Neural cell (in vitro differentiated cells): ENCODE measurements at regions not wholly inside any gene's neighbourhood (a gene's known extent, or its start where the extent isn't known, plus 50 kb on each side); places are given as distances from the start of the nearest gene placed in this dataset.

Experiments used
- H2AFZ ChIP-seq: fragments of 200-600, 300-800 bp; sonication (generic), shearing (Covaris generic); 2 replicates; pipeline ENCODE4 v1.6.0; 2014; ENCODE audit warnings: low read depth, mild to moderate bottlenecking, antibody characterized with exemption, low read length, moderate library complexity
- H3F3A ChIP-seq: fragments of 200-600 bp; shearing (Covaris generic); 2 replicates; pipeline ENCODE4 v1.6.1; 2016; ENCODE audit warnings: mild to moderate bottlenecking, moderate library complexity, mixed read lengths, antibody characterized with exemption, low read length; ENCODE audit not compliant: insufficient read depth, poor library complexity, severe bottlenecking
- H3K27ac ChIP-seq: fragments of 200-600, 300-800 bp; sonication (generic), shearing (Covaris generic); 2 replicates; pipeline ENCODE4 v1.5.1; 2014; ENCODE audit warnings: mild to moderate bottlenecking, low read length, moderate library complexity
- H3K27me3 ChIP-seq: fragments of 300-800, 200-600 bp; sonication (generic), shearing (Covaris generic); 2 replicates; pipeline ENCODE4 v1.6.0; 2014; ENCODE audit warnings: mild to moderate bottlenecking, low read depth, low read length, moderate library complexity; ENCODE audit not compliant: insufficient read depth
- H3K36me3 ChIP-seq: fragments of 300-800, 200-600 bp; sonication (generic), shearing (Covaris generic); 2 replicates; pipeline ENCODE4 v1.5.1; 2014; ENCODE audit warnings: mild to moderate bottlenecking, antibody characterized with exemption, low read length, moderate library complexity; ENCODE audit not compliant: insufficient read depth
- H3K4me2 ChIP-seq: fragments of 300-800, 200-600 bp; sonication (generic), shearing (Covaris generic); 2 replicates; pipeline ENCODE4 v1.6.0; 2014; ENCODE audit warnings: mild to moderate bottlenecking, low read length
- H3K4me3 ChIP-seq: fragments of 300-800, 200-600 bp; sonication (generic), shearing (Covaris generic); 2 replicates; pipeline ENCODE4 v1.5.1; 2014; ENCODE audit warnings: mild to moderate bottlenecking, low read length, moderate library complexity
- H3K79me2 ChIP-seq: fragments of 200-600 bp; shearing (Covaris generic); replicated peaks from 2 replicates; pipeline ENCODE4 v1.6.0; 2014; ENCODE audit warnings: mild to moderate bottlenecking, low read length, moderate library complexity; ENCODE audit not compliant: insufficient read depth
- H3K9ac ChIP-seq: fragments of 300-800, 200-600 bp; sonication (generic), shearing (Covaris generic); 2 replicates; pipeline ENCODE4 v1.6.1; 2016; ENCODE audit warnings: mild to moderate bottlenecking, low read length, mixed read lengths
- H3K9me2 ChIP-seq: fragments of 200-600 bp; shearing (Covaris generic); 2 replicates; pipeline ENCODE4 v1.6.1; 2016; ENCODE audit warnings: mild to moderate bottlenecking, low read length, mixed read lengths; ENCODE audit not compliant: insufficient read depth
- H3K9me3 ChIP-seq: fragments of 200-600, 300-800 bp; sonication (generic), shearing (Covaris generic); 2 replicates; pipeline ENCODE4 v1.6.1; 2016; ENCODE audit warnings: mild to moderate bottlenecking, mixed run types, low read length, moderate library complexity, mixed read lengths
- H4K20me1 ChIP-seq: fragments of 200-600 bp; shearing (Covaris generic); 2 replicates; pipeline ENCODE4 v1.6.1; 2016; ENCODE audit warnings: mild to moderate bottlenecking, mixed run types; ENCODE audit not compliant: insufficient read depth
- CTCF ChIP-seq: fragments of 450-650 bp; IDR thresholded peaks from 2 replicates; pipeline ENCODE4 v1.5.1; 2014; ENCODE audit warnings: antibody characterized with exemption, mild to moderate bottlenecking, moderate library complexity; ENCODE audit not compliant: poor library complexity, severe bottlenecking
- EP300 ChIP-seq: fragments of 450-650 bp; conservative IDR thresholded peaks from 2 replicates; pipeline ENCODE4 v1.6.1; 2014; ENCODE audit warnings: antibody characterized with exemption, mild to moderate bottlenecking, moderate library complexity; ENCODE audit not compliant: poor library complexity, severe bottlenecking
- EZH2 ChIP-seq: fragments of 200-600, 300-800 bp; shearing (Covaris generic), sonication (generic); IDR thresholded peaks from 2 replicates; pipeline ENCODE4 v1.6.1; 2014; ENCODE audit warnings: antibody characterized with exemption, low read length, borderline replicate concordance, mild to moderate bottlenecking; ENCODE audit not compliant: insufficient read depth, poor library complexity, severe bottlenecking
- MXI1 ChIP-seq: fragments of 450-650 bp; conservative IDR thresholded peaks from 2 replicates; pipeline ENCODE4 v1.6.1; 2014; ENCODE audit warnings: antibody characterized with exemption, mild to moderate bottlenecking; ENCODE audit not compliant: poor library complexity, severe bottlenecking
- POLR2AphosphoS5 ChIP-seq: IDR thresholded peaks from 2 replicates; pipeline ENCODE4 v1.6.1; 2012
- RAD21 ChIP-seq: fragments of 450-650 bp; conservative IDR thresholded peaks from 2 replicates; pipeline ENCODE4 v1.6.1; 2014; ENCODE audit warnings: antibody characterized with exemption, mild to moderate bottlenecking, moderate library complexity
- SMC3 ChIP-seq: fragments of 450-650 bp; conservative IDR thresholded peaks from 2 replicates; pipeline ENCODE4 v1.6.1; 2014; ENCODE audit warnings: antibody characterized with exemption, mild to moderate bottlenecking, moderate library complexity; ENCODE audit not compliant: poor library complexity
- TAF1 ChIP-seq: IDR thresholded peaks from 2 replicates; pipeline ENCODE4 v1.6.1; 2012; ENCODE audit warnings: low read depth
- TF ChIP-seq, protein P1 (sequence below): IDR thresholded peaks from 2 replicates; pipeline ENCODE4 v1.6.1; 2012; ENCODE audit warnings: borderline replicate concordance

DNA sequence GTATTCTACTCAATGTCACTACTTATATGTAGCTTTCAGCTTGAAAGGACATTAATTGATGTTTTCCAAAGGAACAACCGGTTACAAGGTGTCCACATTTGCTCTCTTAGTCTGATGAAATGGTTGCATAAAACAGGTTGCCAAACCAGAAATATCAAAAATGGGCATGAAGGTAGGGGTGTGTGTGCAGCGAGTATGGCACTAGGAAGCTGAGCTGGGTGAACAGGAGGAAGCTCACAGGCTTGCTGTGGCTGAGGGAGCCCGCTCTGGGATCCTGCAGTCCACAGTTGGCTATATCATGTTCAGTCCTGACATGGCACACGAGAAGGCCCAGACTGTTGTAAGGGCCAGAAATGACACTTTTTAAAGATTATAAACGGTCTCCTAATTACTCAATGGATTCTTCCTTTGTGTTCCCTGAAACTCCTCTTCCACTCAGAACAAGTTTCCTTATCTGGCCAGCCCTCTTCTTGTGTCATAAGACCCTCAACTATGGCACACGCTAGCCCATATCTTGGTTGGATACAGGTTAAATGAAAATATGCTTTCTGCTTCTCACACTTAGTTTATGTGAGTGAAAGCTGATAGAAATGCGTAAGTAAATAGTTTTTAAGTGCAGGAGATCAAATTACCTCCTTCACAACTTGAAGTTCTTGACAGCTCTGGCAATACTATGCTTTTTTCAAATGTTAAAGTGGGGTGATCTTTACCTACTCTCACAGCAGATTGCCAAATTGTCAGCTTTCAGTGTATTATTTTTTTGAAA lies 201.5 kb downstream of the LMO4 start:
- Histone ChIP-seq H3K36me3 (no peaks in the 10 kb centered on the region), H4K20me1 (no peaks in the 10 kb centered on the region), H3K4me2 (no peak overlapping the region), H3K27me3 (no peaks in the 10 kb centered on the region), H3K9me2 (no peaks in the 10 kb centered on the region), H3K27ac (no peak overlapping the region), H3K9ac (no peak overlapping the region), H3F3A (no peaks in the 10 kb centered on the region), H3K9me3 (no peaks in the 10 kb centered on the region), H3K4me3 (no peak overlapping the region), H2AFZ (no peak overlapping the region), H3K79me2 (no peaks in the 10 kb centered on the region)
- TF ChIP-seq SMC3 (no peak), EP300 (peak; percentile 16)

DNA sequence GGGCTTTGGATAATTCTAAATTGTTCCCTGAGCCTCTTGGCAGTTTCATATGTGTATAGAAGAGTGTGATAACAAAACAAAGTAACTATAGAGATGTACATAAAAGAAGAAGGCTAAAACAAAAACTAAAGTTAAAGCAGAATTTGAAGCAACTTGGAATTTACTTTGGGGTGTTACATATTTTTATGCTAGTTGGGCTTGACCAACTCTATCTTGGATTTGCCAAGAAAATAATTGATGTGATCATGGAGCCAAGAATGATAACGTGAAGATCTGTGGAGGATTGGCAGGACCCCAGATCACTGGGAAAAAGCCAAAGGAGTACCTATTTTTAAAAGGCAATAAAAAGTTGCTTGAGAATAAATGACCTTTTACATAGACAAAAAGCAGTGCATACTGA lies 206.9 kb downstream of the LMO4 start:
- no peaks in the 10 kb centered on the region for H4K20me1 ChIP-seq
- no peak overlapping the region for H2AFZ ChIP-seq
- H3K36me3 ChIP-seq: no peaks in the 10 kb centered on the region
- TF ChIP-seq RAD21 (no peak), SMC3 (no peak), TAF1 (no peak)
- H3K9me2 ChIP-seq: no peaks in the 10 kb centered on the region
- no peak overlapping the region for H3K9ac ChIP-seq
- no peaks in the 10 kb centered on the region for H3K27me3 ChIP-seq
- no peak overlapping the region for H3K4me3 ChIP-seq
- no peaks in the 10 kb centered on the region for H3F3A ChIP-seq
- no peaks in the 10 kb centered on the region for H3K9me3 ChIP-seq
- no peak overlapping the region for H3K4me2 ChIP-seq
- H3K79me2 ChIP-seq: no peaks in the 10 kb centered on the region
- H3K27ac ChIP-seq: no peak overlapping the region

- H3K36me3 ChIP-seq: no peaks in the 10 kb centered on the region
Measured at GRCh38 chr1:87539147-87539546, 210.5 kb downstream of the LMO4 start.

More at GRCh38 chr1:87539147-87539546, 210.5 kb downstream of the LMO4 start:
- H3K27ac ChIP-seq: no peak overlapping the region
- no peaks in the 10 kb centered on the region for H3K9me2 ChIP-seq
- H3K9me3 ChIP-seq: no peaks in the 10 kb centered on the region
- H3K9ac ChIP-seq: no peak overlapping the region
- no peaks in the 10 kb centered on the region for H3F3A ChIP-seq
- H3K4me2 ChIP-seq: no peak overlapping the region
- TF ChIP-seq SMC3 (no peak), CTCF (no peak), TAF1 (no peak), EZH2 (no peak), RAD21 (no peak), EP300 (no peak), MXI1 (no peak), POLR2AphosphoS5 (no peak)
- TF ChIP-seq, protein P1, sequence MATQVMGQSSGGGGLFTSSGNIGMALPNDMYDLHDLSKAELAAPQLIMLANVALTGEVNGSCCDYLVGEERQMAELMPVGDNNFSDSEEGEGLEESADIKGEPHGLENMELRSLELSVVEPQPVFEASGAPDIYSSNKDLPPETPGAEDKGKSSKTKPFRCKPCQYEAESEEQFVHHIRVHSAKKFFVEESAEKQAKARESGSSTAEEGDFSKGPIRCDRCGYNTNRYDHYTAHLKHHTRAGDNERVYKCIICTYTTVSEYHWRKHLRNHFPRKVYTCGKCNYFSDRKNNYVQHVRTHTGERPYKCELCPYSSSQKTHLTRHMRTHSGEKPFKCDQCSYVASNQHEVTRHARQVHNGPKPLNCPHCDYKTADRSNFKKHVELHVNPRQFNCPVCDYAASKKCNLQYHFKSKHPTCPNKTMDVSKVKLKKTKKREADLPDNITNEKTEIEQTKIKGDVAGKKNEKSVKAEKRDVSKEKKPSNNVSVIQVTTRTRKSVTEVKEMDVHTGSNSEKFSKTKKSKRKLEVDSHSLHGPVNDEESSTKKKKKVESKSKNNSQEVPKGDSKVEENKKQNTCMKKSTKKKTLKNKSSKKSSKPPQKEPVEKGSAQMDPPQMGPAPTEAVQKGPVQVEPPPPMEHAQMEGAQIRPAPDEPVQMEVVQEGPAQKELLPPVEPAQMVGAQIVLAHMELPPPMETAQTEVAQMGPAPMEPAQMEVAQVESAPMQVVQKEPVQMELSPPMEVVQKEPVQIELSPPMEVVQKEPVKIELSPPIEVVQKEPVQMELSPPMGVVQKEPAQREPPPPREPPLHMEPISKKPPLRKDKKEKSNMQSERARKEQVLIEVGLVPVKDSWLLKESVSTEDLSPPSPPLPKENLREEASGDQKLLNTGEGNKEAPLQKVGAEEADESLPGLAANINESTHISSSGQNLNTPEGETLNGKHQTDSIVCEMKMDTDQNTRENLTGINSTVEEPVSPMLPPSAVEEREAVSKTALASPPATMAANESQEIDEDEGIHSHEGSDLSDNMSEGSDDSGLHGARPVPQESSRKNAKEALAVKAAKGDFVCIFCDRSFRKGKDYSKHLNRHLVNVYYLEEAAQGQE: no peak
- H3K27me3 ChIP-seq: no peaks in the 10 kb centered on the region
- no peaks in the 10 kb centered on the region for H3K79me2 ChIP-seq
- no peak overlapping the region for H3K4me3 ChIP-seq
- no peaks in the 10 kb centered on the region for H4K20me1 ChIP-seq
- H2AFZ ChIP-seq: no peak overlapping the region
